GM18870 (cell line): ENCODE measurements at regions not wholly inside any gene's neighbourhood (a gene's known extent, or its start where the extent isn't known, plus 50 kb on each side); places are given as distances from the start of the nearest gene placed in this dataset.

Experiments
- ATAC-seq: cut with Tn5 transposase; IDR thresholded peaks from one replicate; pipeline ENCODE4 v1.9.1; 2021; ENCODE audit warnings: moderate library complexity; ENCODE audit not compliant: unreplicated experiment

GRCh38 chr10:78504181-78504580, 470.5 kb downstream of the RPS24 start:
- no peak for ATAC-seq

- ATAC-seq = no peak
These were observed 472.0 kb downstream of the RPS24 start for GRCh38 chr10:78505657-78506056.

GRCh38 chr10:78506614-78507013, 473.0 kb downstream of the RPS24 start:
- ATAC-seq = no peak

GRCh38 chr10:78507510-78508160, 474.0 kb downstream of the RPS24 start:
- no peak for ATAC-seq

GRCh38 chr10:78508955-78509748, 475.5 kb downstream of the RPS24 start:
- ATAC-seq = no peak

GRCh38 chr10:78510566-78511323, 477.1 kb downstream of the RPS24 start:
- no peak for ATAC-seq

- no peak for ATAC-seq
These were observed 477.9 kb downstream of the RPS24 start for GRCh38 chr10:78511324-78512204.

- no peak for ATAC-seq
These were observed 478.5 kb downstream of the RPS24 start for GRCh38 chr10:78512205-78512550.

GRCh38 chr10:78513330-78513729, 479.7 kb downstream of the RPS24 start:
- no peak for ATAC-seq

- no peak for ATAC-seq
These were observed 480.3 kb downstream of the RPS24 start for GRCh38 chr10:78513986-78514385.

GRCh38 chr10:78514459-78514858, 480.8 kb downstream of the RPS24 start:
- ATAC-seq = no peak

- no peak for ATAC-seq
These were observed 481.6 kb downstream of the RPS24 start for GRCh38 chr10:78515038-78515872.

GRCh38 chr10:78515873-78516153, 482.1 kb downstream of the RPS24 start:
- ATAC-seq = no peak

GRCh38 chr10:78516236-78516635, 482.6 kb downstream of the RPS24 start:
- no peak for ATAC-seq

- no peak for ATAC-seq
These were observed 483.1 kb downstream of the RPS24 start for GRCh38 chr10:78516756-78517155.

GRCh38 chr10:78518224-78518623, 484.6 kb downstream of the RPS24 start:
- no peak for ATAC-seq

- no peak for ATAC-seq
These were observed 487.2 kb downstream of the RPS24 start for GRCh38 chr10:78520737-78521430.

- no peak for ATAC-seq
These were observed 489.8 kb downstream of the RPS24 start for GRCh38 chr10:78523453-78523852.

- no peak for ATAC-seq
These were observed 490.7 kb downstream of the RPS24 start for GRCh38 chr10:78524342-78524741.

GRCh38 chr10:78524941-78525340, 491.3 kb downstream of the RPS24 start:
- no peak for ATAC-seq
